K562 (cell line): ENCODE measurements at regions not wholly inside any gene's neighbourhood (a gene's known extent, or its start where the extent isn't known, plus 50 kb on each side); places are given as distances from the start of the nearest gene placed in this dataset.

Experiments used
- MYNN ChIP-seq, 2 experiments: sonication (generic); formaldehyde crosslinking in 1 of 2; IDR thresholded peaks; 2 replicates each; pipeline versions ENCODE4 v1.5.0 to v1.6.1; 2016 to 2020; ENCODE audit warnings: antibody characterized with exemption in 1 of 2, missing genetic modification reagents in 1 of 2
- RREB1 ChIP-seq: fragments of 250-450 bp; sonication (Bioruptor Pico); IDR thresholded peaks from 2 replicates; pipeline ENCODE4 v1.4.0; 2020
- SAFB2 ChIP-seq: fragments of 200-400 bp; formaldehyde crosslinking; IDR thresholded peaks from 2 replicates; pipeline ENCODE4 v1.6.1; 2018; ENCODE audit warnings: borderline replicate concordance, low read length, low read depth, moderate library complexity; ENCODE audit not compliant: severe bottlenecking
- TBL1XR1 ChIP-seq, 2 experiments: IDR thresholded peaks; 2 replicates each; pipeline ENCODE4 v1.6.1; 2012; ENCODE audit warnings: improper control_type of control experiment in 2 of 2, low read length in 2 of 2, mild to moderate bottlenecking in 1 of 2
- TCF7 ChIP-seq: sonication (generic); IDR thresholded peaks from 2 replicates; pipeline ENCODE4 v1.6.1; 2016; ENCODE audit warnings: antibody characterized with exemption, borderline replicate concordance
- ZNF77 ChIP-seq: fragments of 250-450 bp; sonication (Bioruptor Pico); IDR thresholded peaks from 2 replicates; pipeline ENCODE4 v1.5.0; 2020

- TF ChIP-seq RREB1 (CRISPR knock-in tag) (no peak), MYNN (IDR thresholded peaks at IDR 0.05) (no peak), MYNN (CRISPR knock-in tag; IDR thresholded peaks at IDR 0.05) (no peak), ZNF77 (no peak), TCF7 (no peak), TBL1XR1 (IDR thresholded peaks at IDR 0.05; ENCODE audit: low read length in 2 of 2) (no peak), SAFB2 (no peak)
Measured at GRCh38 chr5:107291866-107292265, 378.9 kb downstream of the EFNA5 start (continued).
